Erythroblast (primary cell): ENCODE measurements at regions not wholly inside any gene's neighbourhood (a gene's known extent, or its start where the extent isn't known, plus 50 kb on each side); places are given as distances from the start of the nearest gene placed in this dataset.

Experiments used
- GATA1 ChIP-seq: IDR thresholded peaks from 2 replicates; pipeline ENCODE4 v1.6.1; 2011; ENCODE audit warnings: low read depth, mild to moderate bottlenecking, control low read depth, low read length, moderate library complexity
- POLR2A ChIP-seq: IDR thresholded peaks from 2 replicates; pipeline ENCODE4 v1.6.1; 2011; ENCODE audit warnings: mild to moderate bottlenecking, low read length

DNA sequence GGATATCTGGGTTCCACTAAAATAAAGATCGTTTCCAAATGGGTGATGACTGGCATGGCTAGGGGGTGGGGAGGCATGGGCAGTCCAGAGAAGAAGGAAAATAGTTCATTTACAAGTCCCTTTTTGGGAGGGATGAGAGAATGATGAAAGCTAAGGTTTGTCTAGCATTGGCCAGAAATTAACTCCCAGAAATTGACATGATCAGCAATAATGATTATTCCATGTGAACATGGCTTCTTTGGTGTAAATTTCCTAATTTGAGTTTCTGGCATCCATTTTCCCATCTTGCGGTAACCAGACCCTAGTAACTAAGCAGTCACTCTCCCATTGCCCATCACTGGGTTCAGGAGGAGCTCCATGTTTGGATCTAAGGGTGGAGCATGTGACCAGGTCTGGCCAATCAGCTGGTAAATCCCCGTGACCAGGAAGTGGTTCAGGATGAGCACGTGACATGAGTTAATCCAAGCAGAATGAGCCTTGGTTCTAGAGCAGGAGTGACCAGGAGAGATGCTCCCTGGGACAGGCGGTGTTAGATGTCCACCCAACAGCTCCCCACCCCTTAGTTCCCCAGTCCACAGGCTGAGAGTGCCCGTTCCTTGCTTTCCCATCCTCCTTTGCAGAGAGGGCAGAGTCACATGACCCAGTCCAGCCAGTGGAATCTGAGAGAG, 512.7 kb downstream of the PREX1 start:
- TF ChIP-seq POLR2A = no peak
- no peak for TF ChIP-seq GATA1
